HCT116 (cell line): ENCODE measurements at regions not wholly inside any gene's neighbourhood (a gene's known extent, or its start where the extent isn't known, plus 50 kb on each side); places are given as distances from the start of the nearest gene placed in this dataset.

Experiments
- ATAC-seq: fragments of 200-7000 bp; cut with Tn5 transposase; 2 replicates; pipeline ENCODE4 v1.9.1; 2020; ENCODE audit warnings: mild to moderate bottlenecking, moderate library complexity
- BruUV-seq: library from RNA; stranded (reverse); fragments of 400-500 nt; replicated peaks from 2 replicates; lab custom pipeline; 2021; lab: Mats Ljungman, UMichigan
- CTCF ChIA-PET: fragments of 300-600 bp; sonication (Branson Sonifier 250); formaldehyde crosslinking; loops from one replicate; lab custom pipeline; 2021; ENCODE audit warnings: antibody characterized with exemption; lab: Charles Lee
- POLR2A ChIA-PET: fragments of 300-600, 350-600 bp; sonication (Branson Sonifier 250); formaldehyde crosslinking; loops from one replicate; lab custom pipeline; 2021; ENCODE audit warnings: antibody characterized with exemption; lab: Charles Lee
- RAD21 ChIA-PET, 2 experiments: fragments of 300-600 bp; sonication (Branson Sonifier 250); formaldehyde crosslinking; loops; one replicate each; lab custom pipeline; 2023; ENCODE audit warnings: low total read pairs in 2 of 2; ENCODE audit not compliant: uncharacterized antibody in 2 of 2, unreplicated experiment in 2 of 2, low non-redundant PET in 1 of 2; lab: Charles Lee
- DNase-seq: peaks from one replicate; pipeline ENCODE4 v3.0.0-alpha.2; 2010; ENCODE audit warnings: low read depth, low spot score
- H2AFZ ChIP-seq: fragments of 200-600 bp; shearing (Covaris generic), sonication (generic); 2 replicates; pipeline ENCODE4 v1.6.1; 2017; ENCODE audit warnings: low read depth, mixed run types, mixed read lengths, antibody characterized with exemption, low read length; ENCODE audit not compliant: poor library complexity, severe bottlenecking
- H3K27ac ChIP-seq: 2 replicates; pipeline ENCODE4 v1.5.1; 2012; ENCODE audit warnings: low read depth, low read length
- H3K27me3 ChIP-seq: fragments of 200-600 bp; sonication (generic); 2 replicates; pipeline ENCODE4 v1.6.1; 2016; ENCODE audit warnings: mixed run types, low read length, mixed read lengths; ENCODE audit not compliant: insufficient read depth
- H3K36me3 ChIP-seq, 2 experiments: fragments of 200-500 bp in 1 of 2; fragments of 200-600 bp in 1 of 2; sonication (Bioruptor generic) in 1 of 2; sonication (generic) in 1 of 2; 2 replicates each; pipeline versions ENCODE4 v1.5.1 to v1.6.1; 2014 to 2016; ENCODE audit warnings: low read length in 2 of 2, inconsistent platforms in 1 of 2, mixed read lengths in 1 of 2, mixed run types in 1 of 2; ENCODE audit not compliant: insufficient read depth in 2 of 2, control insufficient read depth in 1 of 2
- H3K4me1 ChIP-seq, 2 experiments: fragments of 200-600 bp in 1 of 2; sonication (generic) in 1 of 2; 2 replicates each; pipeline versions ENCODE4 v1.5.1 to v1.6.1; 2012 to 2017; ENCODE audit warnings: low read length in 2 of 2, inconsistent platforms in 1 of 2, mild to moderate bottlenecking in 1 of 2, mixed read lengths in 1 of 2, mixed run types in 1 of 2, moderate library complexity in 1 of 2; ENCODE audit not compliant: insufficient read depth in 2 of 2, control insufficient read depth in 1 of 2
- H3K4me2 ChIP-seq: fragments of 200-600 bp; sonication (generic); 2 replicates; pipeline ENCODE4 v1.6.1; 2017; ENCODE audit warnings: mixed run types, low read length, mixed read lengths
- H3K4me3 ChIP-seq, 2 experiments: fragments of 200-600 bp in 1 of 2; sonication (generic) in 1 of 2; replicated peaks in 1 of 2; 2 replicates each; pipeline ENCODE4 v1.5.1; 2011 to 2016; ENCODE audit warnings: low read length in 2 of 2, control low read depth in 1 of 2, low read depth in 1 of 2, mild to moderate bottlenecking in 1 of 2, mixed read lengths in 1 of 2, mixed run types in 1 of 2
- H3K79me2 ChIP-seq: fragments of 200-600 bp; sonication (generic); 2 replicates; pipeline ENCODE4 v1.6.1; 2017; ENCODE audit warnings: mild to moderate bottlenecking, mixed run types, low read length, moderate library complexity, mixed read lengths; ENCODE audit not compliant: insufficient read depth
- H3K9ac ChIP-seq: fragments of 200-600 bp; sonication (generic); 2 replicates; pipeline ENCODE4 v1.6.1; 2016; ENCODE audit warnings: low read length, mixed read lengths
- H3K9me2 ChIP-seq: fragments of 200-600 bp; sonication (generic), shearing (Covaris generic); 2 replicates; pipeline ENCODE4 v1.6.1; 2017; ENCODE audit warnings: mixed run types, mild to moderate bottlenecking, moderate library complexity; ENCODE audit not compliant: insufficient read depth
- H3K9me3 ChIP-seq, 2 experiments: fragments of 200-500 bp in 1 of 2; fragments of 200-600 bp in 1 of 2; sonication (Bioruptor generic) in 1 of 2; sonication (generic) in 1 of 2; 2 replicates each; pipeline ENCODE4 v1.6.1; 2014 to 2017; ENCODE audit warnings: low read length in 2 of 2, mixed read lengths in 2 of 2, inconsistent platforms in 1 of 2, low read depth in 1 of 2, mild to moderate bottlenecking in 1 of 2, mixed run types in 1 of 2, moderate library complexity in 1 of 2; ENCODE audit not compliant: control insufficient read depth in 1 of 2, insufficient read depth in 1 of 2
- H4K20me1 ChIP-seq: fragments of 200-600 bp; sonication (generic), shearing (Covaris generic); 2 replicates; pipeline ENCODE4 v1.6.1; 2017; ENCODE audit warnings: mixed run types, mild to moderate bottlenecking, moderate library complexity; ENCODE audit not compliant: insufficient read depth
- CBX3 ChIP-seq: IDR thresholded peaks from 2 replicates; pipeline ENCODE4 v1.6.1; 2012; ENCODE audit warnings: low read depth
- CTCF ChIP-seq, 3 experiments: fragments of 200-600 bp in 1 of 3; sonication (generic) in 1 of 3; IDR thresholded peaks in 2 of 3; conservative IDR thresholded peaks in 1 of 3; 2 replicates each; pipeline ENCODE4 v1.5.1; 2012 to 2017; ENCODE audit warnings: low read depth in 2 of 3, low read length in 2 of 3, antibody characterized with exemption in 1 of 3, borderline replicate concordance in 1 of 3, control low read depth in 1 of 3, mild to moderate bottlenecking in 1 of 3, mixed read lengths in 1 of 3, mixed run types in 1 of 3, moderate library complexity in 1 of 3; ENCODE audit not compliant: insufficient read depth in 1 of 3
- EGR1 ChIP-seq: IDR thresholded peaks from 2 replicates; pipeline ENCODE4 v1.6.1; 2012; ENCODE audit warnings: low read depth
- ELF1 ChIP-seq: IDR thresholded peaks from 2 replicates; pipeline ENCODE4 v1.6.1; 2012; ENCODE audit warnings: low read depth, borderline replicate concordance
- POLR2AphosphoS5 ChIP-seq: IDR thresholded peaks from 2 replicates; pipeline ENCODE4 v1.6.1; 2011; ENCODE audit warnings: mild to moderate bottlenecking, low read depth, low read length, moderate library complexity
- RAD21 ChIP-seq: IDR thresholded peaks from 2 replicates; pipeline ENCODE4 v1.6.1; 2012; ENCODE audit warnings: low read depth, mild to moderate bottlenecking
- SIN3A ChIP-seq: IDR thresholded peaks from 2 replicates; pipeline ENCODE4 v1.6.1; 2012; ENCODE audit warnings: low read depth
- TCF7L2 ChIP-seq: IDR thresholded peaks from 2 replicates; pipeline ENCODE4 v1.7.0; 2011; ENCODE audit warnings: borderline replicate concordance, inconsistent platforms; ENCODE audit not compliant: insufficient read depth, insufficient read length; ENCODE audit errors: extremely low read depth
- intact Hi-C: fragments of 100-400 bp; cut with micrococcal nuclease; formaldehyde crosslinking; loops from 2 replicates; pipeline ENCODE4 v1.10.0; 2022
- TF ChIP-seq, protein P1 (sequence below): IDR thresholded peaks from 2 replicates; pipeline ENCODE4 v1.6.1; 2012

DNA sequence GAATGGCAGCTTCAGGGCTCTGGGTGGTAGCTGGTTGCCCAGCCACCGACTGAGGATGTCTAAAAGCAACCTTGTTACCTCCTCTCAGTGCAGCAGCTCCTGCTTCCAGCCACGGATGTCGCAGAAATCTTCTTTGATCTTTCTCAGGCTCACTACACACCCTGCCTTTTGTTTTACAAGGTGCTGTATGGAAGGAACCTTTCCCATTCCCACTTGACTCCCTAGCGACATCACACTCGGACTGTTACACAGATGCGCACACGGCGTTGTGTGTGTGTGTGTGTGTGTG, 135.8 kb upstream of the CPHXL start:
- H3K9ac ChIP-seq: no peak overlapping the region
- H3K9me2 ChIP-seq: no peaks in the 10 kb centered on the region
- no peak overlapping the region for H3K27ac ChIP-seq
- no peak for TF ChIP-seq CBX3
- TF ChIP-seq ELF1: no peak
- no peak for TF ChIP-seq SIN3A
- CTCF ChIA-PET: interaction anchor here (0.7 kb wide), 1 partner anchor 52 kb away, joined by 3 read pairs; no protein-coding TSS in a partner anchor
- no peak overlapping the region for H2AFZ ChIP-seq
- RAD21 ChIA-PET: no interaction called here
- no peaks in the 10 kb centered on the region for H3K9me3 ChIP-seq
- POLR2A ChIA-PET: no interaction called here
- no peak overlapping the region for H3K4me3 ChIP-seq
- intact Hi-C loops: no loop called here
- no peak for DNase-seq
- H3K79me2 ChIP-seq: no peaks in the 10 kb centered on the region
- H3K4me1 ChIP-seq: no peaks in the 10 kb centered on the region
- H3K27me3 ChIP-seq: peaks cover 5% of the 10 kb centered on the region; the same call in 1 of the 2 replicates
- H3K36me3 ChIP-seq: no peaks in the 10 kb centered on the region; a peak in 1 of 4 replicates
- BruUV-seq: no TSS peak
- ATAC-seq: no peak
- no peak overlapping the region for H3K4me2 ChIP-seq
- H4K20me1 ChIP-seq: no peaks in the 10 kb centered on the region

GRCh38 chr16:75864243-75864642, 138.0 kb upstream of the CPHXL start:
- no peak for ATAC-seq
- no peak for DNase-seq
- Histone ChIP-seq H2AFZ (no peak overlapping the region), H3K4me2 (no peak overlapping the region), H3K4me3 (no peak overlapping the region), H3K9me2 (no peaks in the 10 kb centered on the region), H3K4me1 (no peaks in the 10 kb centered on the region), H4K20me1 (no peaks in the 10 kb centered on the region), H3K36me3 (no peaks in the 10 kb centered on the region; a peak in 1 of 4 replicates), H3K27me3 (peaks cover 12% of the 10 kb centered on the region), H3K9ac (no peak overlapping the region), H3K9me3 (no peaks in the 10 kb centered on the region), H3K79me2 (no peaks in the 10 kb centered on the region), H3K27ac (no peak overlapping the region)
- CTCF ChIA-PET: no interaction called here
- TF ChIP-seq POLR2AphosphoS5 (no peak), CTCF (IDR thresholded peaks at IDR 0.05 in 2 of 3, conservative IDR thresholded peaks at IDR 0.05 in 1 of 3; ENCODE audit: borderline replicate concordance in 1 of 3, insufficient read depth in 1 of 3, low read depth in 2 of 3, low read length in 2 of 3) (no peak), RAD21 (no peak), TCF7L2 (no peak), SIN3A (no peak), EGR1 (no peak)
- TF ChIP-seq, protein P1, sequence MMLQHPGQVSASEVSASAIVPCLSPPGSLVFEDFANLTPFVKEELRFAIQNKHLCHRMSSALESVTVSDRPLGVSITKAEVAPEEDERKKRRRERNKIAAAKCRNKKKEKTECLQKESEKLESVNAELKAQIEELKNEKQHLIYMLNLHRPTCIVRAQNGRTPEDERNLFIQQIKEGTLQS: no peak
- intact Hi-C loops: no loop called here
- no TSS peak for BruUV-seq
- POLR2A ChIA-PET: no interaction called here
- RAD21 ChIA-PET: no interaction called here
